ENCODE measurements at regions not wholly inside any gene's neighbourhood (a gene's known extent, or its start where the extent isn't known, plus 50 kb on each side); places are given as distances from the start of the nearest gene placed in this dataset.

- H3K4me3 ChIP-seq (ENCODE audit: low read depth, low read length) = no peak overlapping the region
Observed at GRCh38 chr6:165806126-165806810, 143.2 kb upstream of the PDE10A start.

GRCh38 chr6:165805636-165806035 lies 142.6 kb upstream of the PDE10A start:
- no peak overlapping the region for H3K4me3 ChIP-seq (ENCODE audit: low read depth, low read length)

GRCh38 chr6:165805067-165805555 lies 142.1 kb upstream of the PDE10A start:
- peak overlapping the region; percentile 37 for H3K4me3 ChIP-seq (ENCODE audit: low read depth, low read length)

GRCh38 chr6:165804331-165805066 lies 141.5 kb upstream of the PDE10A start:
- peak overlapping the region; percentile 37 for H3K4me3 ChIP-seq (ENCODE audit: low read depth, low read length)

- H3K4me3 ChIP-seq (ENCODE audit: low read depth, low read length) = no peak overlapping the region
Observed at GRCh38 chr6:165800337-165800736, 137.3 kb upstream of the PDE10A start.

- H3K4me3 ChIP-seq (ENCODE audit: low read depth, low read length) = no peak overlapping the region
Observed at GRCh38 chr6:165799391-165800153, 136.5 kb upstream of the PDE10A start.

GRCh38 chr6:165798991-165799390 lies 135.9 kb upstream of the PDE10A start:
- H3K4me3 ChIP-seq (ENCODE audit: low read depth, low read length) = no peak overlapping the region

- H3K4me3 ChIP-seq (ENCODE audit: low read depth, low read length) = no peak overlapping the region
Observed at GRCh38 chr6:165794179-165794601, 131.1 kb upstream of the PDE10A start.

- H3K4me3 ChIP-seq (ENCODE audit: low read depth, low read length) = no peak overlapping the region
Observed at GRCh38 chr6:165793287-165793825, 130.3 kb upstream of the PDE10A start.

GRCh38 chr6:165791876-165792437 lies 128.9 kb upstream of the PDE10A start:
- no peak overlapping the region for H3K4me3 ChIP-seq (ENCODE audit: low read depth, low read length)

GRCh38 chr6:165791306-165791705 lies 128.3 kb upstream of the PDE10A start:
- no peak overlapping the region for H3K4me3 ChIP-seq (ENCODE audit: low read depth, low read length)

- H3K4me3 ChIP-seq (ENCODE audit: low read depth, low read length) = no peak overlapping the region
Observed at GRCh38 chr6:165782812-165783211, 119.8 kb upstream of the PDE10A start.

GRCh38 chr6:165782134-165782533 lies 119.1 kb upstream of the PDE10A start:
- H3K4me3 ChIP-seq (ENCODE audit: low read depth, low read length) = no peak overlapping the region

- no peak overlapping the region for H3K4me3 ChIP-seq (ENCODE audit: low read depth, low read length)
Observed at GRCh38 chr6:165777680-165778079, 114.6 kb upstream of the PDE10A start.

GRCh38 chr6:165776691-165777090 lies 113.7 kb upstream of the PDE10A start:
- no peak overlapping the region for H3K4me3 ChIP-seq (ENCODE audit: low read depth, low read length)

- H3K4me3 ChIP-seq (ENCODE audit: low read depth, low read length) = no peak overlapping the region
Observed at GRCh38 chr6:165775721-165776120, 112.7 kb upstream of the PDE10A start.

GRCh38 chr6:165774903-165775601 lies 112.0 kb upstream of the PDE10A start:
- no peak overlapping the region for H3K4me3 ChIP-seq (ENCODE audit: low read depth, low read length)

- no peak overlapping the region for H3K4me3 ChIP-seq (ENCODE audit: low read depth, low read length)
Observed at GRCh38 chr6:165770397-165771082, 107.5 kb upstream of the PDE10A start.

- no peak overlapping the region for H3K4me3 ChIP-seq (ENCODE audit: low read depth, low read length)
Observed at GRCh38 chr6:165769884-165770283, 106.8 kb upstream of the PDE10A start.

- no peak overlapping the region for H3K4me3 ChIP-seq (ENCODE audit: low read depth, low read length)
Observed at GRCh38 chr6:165769401-165769800, 106.4 kb upstream of the PDE10A start.
